ACC112 (cell line): ENCODE measurements at regions not wholly inside any gene's neighbourhood (a gene's known extent, or its start where the extent isn't known, plus 50 kb on each side); places are given as distances from the start of the nearest gene placed in this dataset.

Experiments
- H2AFZ ChIP-seq: fragments of 200-600 bp; sonication (generic); one replicate; pipeline ENCODE4 v1.6.0; 2017; ENCODE audit warnings: antibody characterized with exemption, low read length; ENCODE audit not compliant: unreplicated experiment
- H3K27ac ChIP-seq: fragments of 200-600 bp; sonication (generic); 2 replicates; pipeline ENCODE4 v1.5.1; 2014; ENCODE audit warnings: low read depth, mild to moderate bottlenecking, antibody characterized with exemption, low read length, moderate library complexity
- H3K27me3 ChIP-seq: fragments of 200-600 bp; sonication (generic); 2 replicates; pipeline ENCODE4 v1.6.1; 2014; ENCODE audit warnings: mild to moderate bottlenecking, antibody characterized with exemption, low read length, moderate library complexity, mixed read lengths; ENCODE audit not compliant: insufficient read depth
- H3K36me3 ChIP-seq: fragments of 200-600 bp; sonication (generic); 2 replicates; pipeline ENCODE4 v1.6.1; 2016; ENCODE audit warnings: mild to moderate bottlenecking, antibody characterized with exemption, low read length, moderate library complexity, mixed read lengths; ENCODE audit not compliant: insufficient read depth
- H3K4me1 ChIP-seq: fragments of 200-600 bp; sonication (generic); one replicate; pipeline ENCODE4 v1.6.1; 2016; ENCODE audit warnings: low read length, mixed read lengths; ENCODE audit not compliant: insufficient read depth, unreplicated experiment, control insufficient read depth
- H3K4me3 ChIP-seq: fragments of 200-600 bp; sonication (generic); 2 replicates; pipeline ENCODE4 v1.5.1; 2014; ENCODE audit warnings: mild to moderate bottlenecking, low read depth, low read length
- H3K79me2 ChIP-seq: fragments of 200-600 bp; sonication (generic); one replicate; pipeline ENCODE4 v1.6.0; 2016; ENCODE audit warnings: low read length; ENCODE audit not compliant: control insufficient read depth, unreplicated experiment, insufficient read depth

GRCh38 chr11:127521413-127521812 is 520.8 kb upstream of the KIRREL3 start:
- Histone ChIP-seq H3K27me3 (no peaks in the 10 kb centered on the region), H3K36me3 (no peaks in the 10 kb centered on the region), H2AFZ (no peak overlapping the region), H3K4me3 (no peak overlapping the region), H3K4me1 (no peaks in the 10 kb centered on the region), H3K27ac (no peak overlapping the region), H3K79me2 (no peaks in the 10 kb centered on the region)

DNA sequence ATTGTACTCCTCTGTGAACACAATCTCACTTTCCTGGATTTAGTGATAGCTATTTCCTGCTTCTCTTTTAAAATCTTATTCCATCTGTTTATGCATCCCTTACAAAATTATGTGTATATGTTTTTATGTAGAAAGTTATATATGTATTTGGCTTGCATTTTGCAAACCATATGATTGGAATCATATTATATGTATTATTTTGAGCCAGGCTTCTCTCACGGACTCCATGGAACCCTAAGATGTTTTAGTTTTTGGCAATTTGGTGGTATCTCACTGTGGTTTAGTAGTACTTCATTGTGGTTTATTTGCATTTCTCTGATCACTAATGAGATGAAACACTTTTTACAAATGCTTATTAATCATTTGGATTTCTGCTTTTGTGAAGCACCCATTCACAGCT is 507.3 kb upstream of the KIRREL3 start:
- no peaks in the 10 kb centered on the region for H3K27me3 ChIP-seq
- no peaks in the 10 kb centered on the region for H3K36me3 ChIP-seq
- H3K79me2 ChIP-seq: no peaks in the 10 kb centered on the region
- no peak overlapping the region for H3K27ac ChIP-seq
- no peak overlapping the region for H2AFZ ChIP-seq
- no peak overlapping the region for H3K4me3 ChIP-seq
- H3K4me1 ChIP-seq: no peaks in the 10 kb centered on the region

DNA sequence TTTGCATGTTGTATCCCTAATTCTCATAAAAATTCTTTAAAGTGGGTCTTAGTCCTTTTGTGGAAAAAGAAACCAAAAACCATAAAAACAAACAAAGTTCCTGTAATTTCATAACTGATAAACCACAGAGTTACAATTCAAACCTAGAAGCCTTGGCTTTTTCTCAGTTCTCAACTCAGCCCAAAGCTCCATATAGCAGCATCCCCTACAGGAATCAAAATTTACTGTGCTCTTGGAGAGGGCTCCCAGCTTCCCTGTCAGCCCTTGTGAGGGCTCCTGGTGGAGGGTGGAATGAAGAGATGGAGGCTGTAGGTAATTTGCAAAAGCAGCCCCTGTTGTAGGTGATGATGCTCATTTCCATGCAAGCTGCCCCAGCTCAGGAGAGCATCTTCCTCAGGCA is 506.1 kb upstream of the KIRREL3 start:
- Histone ChIP-seq H2AFZ (no peak overlapping the region), H3K36me3 (no peaks in the 10 kb centered on the region), H3K4me3 (no peak overlapping the region), H3K79me2 (no peaks in the 10 kb centered on the region), H3K27ac (no peak overlapping the region), H3K4me1 (no peaks in the 10 kb centered on the region), H3K27me3 (no peaks in the 10 kb centered on the region)

DNA sequence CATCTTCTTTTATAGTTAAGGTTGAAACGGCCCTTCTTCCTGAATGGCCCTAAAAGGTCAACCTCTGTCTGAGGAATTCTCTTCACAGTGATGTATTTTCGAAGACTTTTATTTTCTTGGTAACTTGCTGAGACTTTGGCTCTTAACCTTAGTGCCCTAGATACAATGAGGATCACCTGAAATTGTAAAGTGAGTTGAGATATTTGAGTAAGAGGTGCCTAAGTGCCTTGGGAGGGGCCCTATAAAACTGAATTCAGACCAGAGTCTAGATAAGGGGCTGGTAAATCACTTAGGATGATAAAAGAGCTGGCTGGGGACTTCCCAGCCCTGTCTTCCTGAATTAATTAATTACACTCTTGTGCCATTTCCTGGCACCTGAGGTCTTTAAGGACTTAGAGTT is 505.6 kb upstream of the KIRREL3 start:
- H3K4me3 ChIP-seq: no peak overlapping the region
- no peaks in the 10 kb centered on the region for H3K36me3 ChIP-seq
- H3K27ac ChIP-seq: no peak overlapping the region
- no peaks in the 10 kb centered on the region for H3K27me3 ChIP-seq
- no peaks in the 10 kb centered on the region for H3K79me2 ChIP-seq
- no peak overlapping the region for H2AFZ ChIP-seq
- no peaks in the 10 kb centered on the region for H3K4me1 ChIP-seq

DNA sequence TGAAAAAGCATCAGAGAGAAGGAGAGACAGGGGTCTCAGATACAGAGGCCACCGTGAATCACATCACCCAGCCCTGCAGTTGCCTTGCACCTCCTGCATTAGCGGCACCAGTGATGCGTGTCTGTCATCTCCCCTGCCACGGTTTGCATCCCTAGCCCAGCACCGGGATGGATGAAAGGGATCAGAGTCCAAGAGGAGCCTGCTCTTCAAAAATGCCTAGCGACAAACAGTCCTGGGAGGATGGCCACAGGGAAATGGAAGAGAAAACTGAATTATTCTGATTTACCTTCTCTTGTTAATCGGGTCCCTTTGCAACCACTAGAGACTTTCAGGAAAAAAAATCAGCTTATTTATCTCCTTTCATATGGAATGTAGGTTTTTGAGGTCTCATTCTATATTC is 495.6 kb upstream of the KIRREL3 start:
- H3K27ac ChIP-seq: no peak overlapping the region
- H2AFZ ChIP-seq: no peak overlapping the region
- H3K4me1 ChIP-seq: no peaks in the 10 kb centered on the region
- H3K79me2 ChIP-seq: no peaks in the 10 kb centered on the region
- no peaks in the 10 kb centered on the region for H3K27me3 ChIP-seq
- no peaks in the 10 kb centered on the region for H3K36me3 ChIP-seq
- no peak overlapping the region for H3K4me3 ChIP-seq

- no peak overlapping the region for H3K4me3 ChIP-seq
- H3K27ac ChIP-seq: no peak overlapping the region
- H3K36me3 ChIP-seq: no peaks in the 10 kb centered on the region
- H3K4me1 ChIP-seq: no peaks in the 10 kb centered on the region
- H2AFZ ChIP-seq: no peak overlapping the region
- H3K79me2 ChIP-seq: no peaks in the 10 kb centered on the region
- no peaks in the 10 kb centered on the region for H3K27me3 ChIP-seq
Observed at GRCh38 chr11:127493330-127494022, 492.9 kb upstream of the KIRREL3 start.

DNA sequence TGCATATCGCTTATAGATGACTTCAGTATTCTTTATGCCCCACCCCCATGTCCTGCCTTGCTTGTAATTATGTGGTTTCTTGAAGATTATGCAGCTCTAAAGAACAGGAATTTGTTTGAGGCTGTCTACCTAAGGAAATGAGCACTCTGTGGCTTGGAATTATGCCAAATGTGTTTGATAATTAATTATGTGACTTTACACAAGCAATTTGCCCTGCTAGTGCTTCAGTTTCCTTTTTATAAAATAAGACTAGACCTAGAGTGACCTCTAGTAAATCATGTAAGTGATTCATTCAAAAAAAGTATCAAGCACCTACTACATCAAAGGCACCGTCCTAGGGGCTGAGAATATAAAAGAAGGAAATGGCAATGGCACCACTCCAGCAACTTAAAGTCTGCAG is 491.5 kb upstream of the KIRREL3 start:
- Histone ChIP-seq H3K27me3 (no peaks in the 10 kb centered on the region), H3K79me2 (no peaks in the 10 kb centered on the region), H3K27ac (no peak overlapping the region), H3K4me1 (no peaks in the 10 kb centered on the region), H3K4me3 (no peak overlapping the region), H3K36me3 (no peaks in the 10 kb centered on the region), H2AFZ (no peak overlapping the region)

- Histone ChIP-seq H3K27ac (no peak overlapping the region), H2AFZ (no peak overlapping the region), H3K4me3 (no peak overlapping the region), H3K36me3 (no peaks in the 10 kb centered on the region), H3K79me2 (no peaks in the 10 kb centered on the region), H3K27me3 (no peaks in the 10 kb centered on the region), H3K4me1 (no peaks in the 10 kb centered on the region)
Observed at GRCh38 chr11:127491589-127491988, 491.0 kb upstream of the KIRREL3 start.

- Histone ChIP-seq H2AFZ (no peak overlapping the region), H3K4me1 (no peaks in the 10 kb centered on the region), H3K27ac (no peak overlapping the region), H3K4me3 (no peak overlapping the region), H3K36me3 (no peaks in the 10 kb centered on the region), H3K27me3 (no peaks in the 10 kb centered on the region), H3K79me2 (no peaks in the 10 kb centered on the region)
Observed at GRCh38 chr11:127490896-127491295, 490.3 kb upstream of the KIRREL3 start.

DNA sequence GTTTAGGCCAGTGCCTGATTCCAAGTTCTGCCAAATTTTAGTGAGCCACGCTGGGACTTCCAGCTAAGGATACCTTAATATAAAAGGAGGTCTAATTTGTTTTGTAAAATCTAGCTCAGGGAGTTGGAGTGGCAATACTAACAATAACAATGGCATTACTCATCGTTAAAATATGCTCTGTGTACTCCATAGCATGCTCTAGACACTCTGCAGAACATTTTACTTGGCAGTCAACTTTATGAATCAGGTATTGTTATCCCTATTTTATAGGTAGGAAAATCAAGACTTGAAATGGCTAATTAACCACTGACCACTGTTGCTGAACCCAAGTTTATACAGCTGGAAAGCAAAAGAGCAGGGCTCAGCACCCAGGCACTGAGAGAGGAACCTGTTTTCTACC is 485.0 kb upstream of the KIRREL3 start:
- Histone ChIP-seq H3K79me2 (no peaks in the 10 kb centered on the region), H3K27me3 (no peaks in the 10 kb centered on the region), H3K36me3 (no peaks in the 10 kb centered on the region), H3K4me3 (no peak overlapping the region), H3K27ac (no peak overlapping the region), H2AFZ (no peak overlapping the region), H3K4me1 (no peaks in the 10 kb centered on the region)

- Histone ChIP-seq H3K27me3 (no peaks in the 10 kb centered on the region), H2AFZ (no peak overlapping the region), H3K79me2 (no peaks in the 10 kb centered on the region), H3K36me3 (no peaks in the 10 kb centered on the region), H3K27ac (no peak overlapping the region), H3K4me1 (no peaks in the 10 kb centered on the region), H3K4me3 (no peak overlapping the region)
Observed at GRCh38 chr11:127481391-127481790, 480.8 kb upstream of the KIRREL3 start.
